GM23338 (cell line): ENCODE measurements at regions not wholly inside any gene's neighbourhood (a gene's known extent, or its start where the extent isn't known, plus 50 kb on each side); places are given as distances from the start of the nearest gene placed in this dataset.

Source experiments
- ATAC-seq: fragments of 200-7000 bp; cut with Tn5 transposase; 3 replicates; pipeline ENCODE4 v1.9.1; 2020
- DNase-seq: peaks from one replicate; pipeline ENCODE4 v3.0.0-alpha.2; 2015; ENCODE audit warnings: low spot score
- H2AFZ ChIP-seq: fragments of 200-600 bp; sonication (generic); 2 replicates; pipeline ENCODE4 v1.8.0; 2016; ENCODE audit warnings: antibody characterized with exemption, mild to moderate bottlenecking, moderate library complexity
- H3F3A ChIP-seq: fragments of 200-600 bp; sonication (generic); replicated peaks from 2 replicates; pipeline ENCODE4 v1.8.0; 2017; ENCODE audit warnings: antibody characterized with exemption, mixed run types, low read depth
- H3K27ac ChIP-seq: fragments of 200-600 bp; sonication (generic); 2 replicates; pipeline ENCODE4 v1.6.1; 2016; ENCODE audit warnings: low read depth
- H3K27me3 ChIP-seq: fragments of 200-600 bp; sonication (generic); 2 replicates; pipeline ENCODE4 v1.8.0; 2016; ENCODE audit warnings: mild to moderate bottlenecking, mixed run types, moderate library complexity; ENCODE audit not compliant: insufficient read depth
- H3K36me3 ChIP-seq: fragments of 200-600 bp; sonication (generic); 2 replicates; pipeline ENCODE4 v1.8.0; 2016; ENCODE audit warnings: mild to moderate bottlenecking; ENCODE audit not compliant: insufficient read depth
- H3K4me1 ChIP-seq: fragments of 200-600 bp; sonication (generic); 2 replicates; pipeline ENCODE4 v1.8.0; 2016; ENCODE audit warnings: mild to moderate bottlenecking, moderate library complexity; ENCODE audit not compliant: insufficient read depth
- H3K4me2 ChIP-seq: fragments of 200-600 bp; sonication (generic); 2 replicates; pipeline ENCODE4 v1.7.1; 2017; ENCODE audit warnings: mixed run types
- H3K4me3 ChIP-seq: fragments of 200-600 bp; sonication (generic); 2 replicates; pipeline ENCODE4 v1.6.1; 2016; ENCODE audit warnings: mixed run types
- H3K79me2 ChIP-seq: fragments of 200-600 bp; sonication (generic); replicated peaks from 2 replicates; pipeline ENCODE4 v1.8.0; 2017; ENCODE audit warnings: mild to moderate bottlenecking; ENCODE audit not compliant: insufficient read depth
- H3K9me2 ChIP-seq: fragments of 200-600 bp; sonication (generic); 2 replicates; pipeline ENCODE4 v1.8.0; 2017; ENCODE audit not compliant: insufficient read depth
- H4K20me1 ChIP-seq: fragments of 200-600 bp; sonication (generic); replicated peaks from 2 replicates; pipeline ENCODE4 v1.8.0; 2017; ENCODE audit warnings: mild to moderate bottlenecking; ENCODE audit not compliant: insufficient read depth
- H3K27ac Mint-ChIP-seq: 2 replicates; pipeline ENCODE4 v1.8.0; 2020; ENCODE audit warnings: inconsistent platforms, mild to moderate bottlenecking, moderate library complexity, mixed read lengths
- H3K27me3 Mint-ChIP-seq: 3 replicates; pipeline ENCODE4 v1.8.0; 2022; ENCODE audit warnings: low read depth, mild to moderate bottlenecking, moderate library complexity, mixed read lengths, inconsistent platforms; ENCODE audit not compliant: insufficient read depth, poor library complexity
- H3K36me3 Mint-ChIP-seq: 3 replicates; pipeline ENCODE4 v1.8.0; 2021; ENCODE audit warnings: low read depth, mild to moderate bottlenecking, inconsistent platforms, moderate library complexity, mixed read lengths
- H3K4me1 Mint-ChIP-seq: 3 replicates; pipeline ENCODE4 v1.8.0; 2020; ENCODE audit warnings: mild to moderate bottlenecking, inconsistent platforms, mixed read lengths
- H3K4me3 Mint-ChIP-seq: 3 replicates; pipeline ENCODE4 v1.8.0; 2021; ENCODE audit warnings: moderate library complexity, mild to moderate bottlenecking, inconsistent platforms, mixed read lengths
- H3K9me3 Mint-ChIP-seq: 3 replicates; pipeline ENCODE4 v1.8.0; 2020; ENCODE audit warnings: moderate library complexity, mild to moderate bottlenecking, inconsistent platforms, mixed read lengths
- CREB1 ChIP-seq: fragments of 250-450 bp; sonication (Bioruptor Pico); IDR thresholded peaks from 2 replicates; pipeline ENCODE4 v1.5.0; 2020; ENCODE audit warnings: low read depth, mild to moderate bottlenecking, moderate library complexity
- CTCF ChIP-seq, 2 experiments: fragments of 200-600 bp in 1 of 2; sonication (generic) in 1 of 2; conservative IDR thresholded peaks; 2 replicates each; pipeline versions ENCODE4 v1.5.1 to v1.6.1; 2016 to 2017; ENCODE audit warnings: antibody characterized with exemption in 2 of 2, low read depth in 2 of 2, mild to moderate bottlenecking in 2 of 2, moderate library complexity in 1 of 2
- EZH2 ChIP-seq: fragments of 200-600 bp; sonication (generic); IDR thresholded peaks from one replicate; pipeline ENCODE4 v1.8.0; 2017; ENCODE audit warnings: antibody characterized with exemption, mild to moderate bottlenecking, low read depth; ENCODE audit not compliant: unreplicated experiment
- EZH2phosphoT487 ChIP-seq: fragments of 200-600 bp; sonication (generic); IDR thresholded peaks from one replicate; pipeline ENCODE4 v1.8.1; 2018; ENCODE audit warnings: antibody characterized with exemption; ENCODE audit not compliant: unreplicated experiment
- JUNB ChIP-seq: IDR thresholded peaks from one replicate; pipeline ENCODE4 v1.6.1; 2016; ENCODE audit warnings: antibody characterized with exemption; ENCODE audit not compliant: unreplicated experiment
- NANOG ChIP-seq: IDR thresholded peaks from 2 replicates; pipeline ENCODE4 v1.6.1; 2016; ENCODE audit warnings: antibody characterized with exemption, borderline replicate concordance
- POLR2AphosphoS5 ChIP-seq: IDR thresholded peaks from 2 replicates; pipeline ENCODE4 v1.6.1; 2016; ENCODE audit warnings: antibody characterized with exemption, low read depth
- STAT1 ChIP-seq: IDR thresholded peaks from one replicate; pipeline ENCODE4 v1.6.1; 2016; ENCODE audit warnings: antibody characterized with exemption; ENCODE audit not compliant: unreplicated experiment
- ZNF114 ChIP-seq: fragments of 250-450 bp; sonication (Bioruptor Pico); IDR thresholded peaks from 2 replicates; pipeline ENCODE4 v1.5.0; 2020; ENCODE audit warnings: mild to moderate bottlenecking, moderate library complexity
- ZNF331 ChIP-seq: fragments of 250-450 bp; sonication (Bioruptor Pico); IDR thresholded peaks from 2 replicates; pipeline ENCODE4 v1.5.0; 2020; ENCODE audit warnings: low read depth, mild to moderate bottlenecking, moderate library complexity
- TF ChIP-seq, protein P1 (sequence below): IDR thresholded peaks from 2 replicates; pipeline ENCODE4 v1.6.1; 2016; ENCODE audit warnings: antibody characterized with exemption
- TF ChIP-seq, protein P2 (sequence below): fragments of 250-450 bp; sonication (Bioruptor Pico); IDR thresholded peaks from 2 replicates; pipeline ENCODE4 v1.5.0; 2020; ENCODE audit warnings: mild to moderate bottlenecking, moderate library complexity

DNA sequence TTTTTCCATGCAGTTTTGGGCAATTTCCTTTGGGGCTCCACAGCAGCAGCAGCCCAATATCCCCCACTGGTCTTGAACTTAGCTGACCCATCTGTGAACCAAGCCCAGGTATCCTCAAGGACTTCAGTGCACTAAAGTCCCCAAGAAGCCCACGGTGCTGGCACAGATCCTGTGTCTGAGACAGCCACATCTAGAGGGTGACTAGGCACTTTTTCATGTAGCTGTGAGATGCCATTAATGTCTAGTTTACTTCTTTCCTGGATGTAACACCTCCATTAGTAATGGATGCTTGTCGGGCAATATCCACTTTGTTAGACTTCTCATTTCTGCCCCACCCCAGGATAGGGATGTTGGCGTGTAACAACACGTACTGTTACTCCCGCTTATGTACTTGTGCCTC is 117.9 kb downstream of the GPCPD1 start:
- Mint-ChIP-seq H3K27me3 (peaks cover 4% of the 10 kb centered on the region), H3K36me3 (0 out of 3 replicates have a peak, but pooled peaks cover 6% of the 10 kb centered on the region), H3K4me1 (no peaks in the 10 kb centered on the region), H3K4me3 (no peak overlapping the region), H3K9me3 (no peaks in the 10 kb centered on the region; the same call in 2 of the 3 replicates), H3K27ac (no peak overlapping the region)
- no peak for ATAC-seq
- DNase-seq: no peak
- Histone ChIP-seq H3K4me3 (no peak overlapping the region), H3K27ac (no peak overlapping the region), H3F3A (no peaks in the 10 kb centered on the region), H3K79me2 (no peaks in the 10 kb centered on the region), H3K36me3 (no peaks in the 10 kb centered on the region), H4K20me1 (no peaks in the 10 kb centered on the region), H3K4me1 (no peaks in the 10 kb centered on the region), H3K9me2 (no peaks in the 10 kb centered on the region), H3K4me2 (no peak overlapping the region), H3K27me3 (no peaks in the 10 kb centered on the region), H2AFZ (no peak overlapping the region)
- TF ChIP-seq, protein P1, sequence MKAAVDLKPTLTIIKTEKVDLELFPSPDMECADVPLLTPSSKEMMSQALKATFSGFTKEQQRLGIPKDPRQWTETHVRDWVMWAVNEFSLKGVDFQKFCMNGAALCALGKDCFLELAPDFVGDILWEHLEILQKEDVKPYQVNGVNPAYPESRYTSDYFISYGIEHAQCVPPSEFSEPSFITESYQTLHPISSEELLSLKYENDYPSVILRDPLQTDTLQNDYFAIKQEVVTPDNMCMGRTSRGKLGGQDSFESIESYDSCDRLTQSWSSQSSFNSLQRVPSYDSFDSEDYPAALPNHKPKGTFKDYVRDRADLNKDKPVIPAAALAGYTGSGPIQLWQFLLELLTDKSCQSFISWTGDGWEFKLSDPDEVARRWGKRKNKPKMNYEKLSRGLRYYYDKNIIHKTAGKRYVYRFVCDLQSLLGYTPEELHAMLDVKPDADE: no peak
- TF ChIP-seq JUNB: no peak
- no peak for TF ChIP-seq EZH2phosphoT487
- TF ChIP-seq, protein P2, sequence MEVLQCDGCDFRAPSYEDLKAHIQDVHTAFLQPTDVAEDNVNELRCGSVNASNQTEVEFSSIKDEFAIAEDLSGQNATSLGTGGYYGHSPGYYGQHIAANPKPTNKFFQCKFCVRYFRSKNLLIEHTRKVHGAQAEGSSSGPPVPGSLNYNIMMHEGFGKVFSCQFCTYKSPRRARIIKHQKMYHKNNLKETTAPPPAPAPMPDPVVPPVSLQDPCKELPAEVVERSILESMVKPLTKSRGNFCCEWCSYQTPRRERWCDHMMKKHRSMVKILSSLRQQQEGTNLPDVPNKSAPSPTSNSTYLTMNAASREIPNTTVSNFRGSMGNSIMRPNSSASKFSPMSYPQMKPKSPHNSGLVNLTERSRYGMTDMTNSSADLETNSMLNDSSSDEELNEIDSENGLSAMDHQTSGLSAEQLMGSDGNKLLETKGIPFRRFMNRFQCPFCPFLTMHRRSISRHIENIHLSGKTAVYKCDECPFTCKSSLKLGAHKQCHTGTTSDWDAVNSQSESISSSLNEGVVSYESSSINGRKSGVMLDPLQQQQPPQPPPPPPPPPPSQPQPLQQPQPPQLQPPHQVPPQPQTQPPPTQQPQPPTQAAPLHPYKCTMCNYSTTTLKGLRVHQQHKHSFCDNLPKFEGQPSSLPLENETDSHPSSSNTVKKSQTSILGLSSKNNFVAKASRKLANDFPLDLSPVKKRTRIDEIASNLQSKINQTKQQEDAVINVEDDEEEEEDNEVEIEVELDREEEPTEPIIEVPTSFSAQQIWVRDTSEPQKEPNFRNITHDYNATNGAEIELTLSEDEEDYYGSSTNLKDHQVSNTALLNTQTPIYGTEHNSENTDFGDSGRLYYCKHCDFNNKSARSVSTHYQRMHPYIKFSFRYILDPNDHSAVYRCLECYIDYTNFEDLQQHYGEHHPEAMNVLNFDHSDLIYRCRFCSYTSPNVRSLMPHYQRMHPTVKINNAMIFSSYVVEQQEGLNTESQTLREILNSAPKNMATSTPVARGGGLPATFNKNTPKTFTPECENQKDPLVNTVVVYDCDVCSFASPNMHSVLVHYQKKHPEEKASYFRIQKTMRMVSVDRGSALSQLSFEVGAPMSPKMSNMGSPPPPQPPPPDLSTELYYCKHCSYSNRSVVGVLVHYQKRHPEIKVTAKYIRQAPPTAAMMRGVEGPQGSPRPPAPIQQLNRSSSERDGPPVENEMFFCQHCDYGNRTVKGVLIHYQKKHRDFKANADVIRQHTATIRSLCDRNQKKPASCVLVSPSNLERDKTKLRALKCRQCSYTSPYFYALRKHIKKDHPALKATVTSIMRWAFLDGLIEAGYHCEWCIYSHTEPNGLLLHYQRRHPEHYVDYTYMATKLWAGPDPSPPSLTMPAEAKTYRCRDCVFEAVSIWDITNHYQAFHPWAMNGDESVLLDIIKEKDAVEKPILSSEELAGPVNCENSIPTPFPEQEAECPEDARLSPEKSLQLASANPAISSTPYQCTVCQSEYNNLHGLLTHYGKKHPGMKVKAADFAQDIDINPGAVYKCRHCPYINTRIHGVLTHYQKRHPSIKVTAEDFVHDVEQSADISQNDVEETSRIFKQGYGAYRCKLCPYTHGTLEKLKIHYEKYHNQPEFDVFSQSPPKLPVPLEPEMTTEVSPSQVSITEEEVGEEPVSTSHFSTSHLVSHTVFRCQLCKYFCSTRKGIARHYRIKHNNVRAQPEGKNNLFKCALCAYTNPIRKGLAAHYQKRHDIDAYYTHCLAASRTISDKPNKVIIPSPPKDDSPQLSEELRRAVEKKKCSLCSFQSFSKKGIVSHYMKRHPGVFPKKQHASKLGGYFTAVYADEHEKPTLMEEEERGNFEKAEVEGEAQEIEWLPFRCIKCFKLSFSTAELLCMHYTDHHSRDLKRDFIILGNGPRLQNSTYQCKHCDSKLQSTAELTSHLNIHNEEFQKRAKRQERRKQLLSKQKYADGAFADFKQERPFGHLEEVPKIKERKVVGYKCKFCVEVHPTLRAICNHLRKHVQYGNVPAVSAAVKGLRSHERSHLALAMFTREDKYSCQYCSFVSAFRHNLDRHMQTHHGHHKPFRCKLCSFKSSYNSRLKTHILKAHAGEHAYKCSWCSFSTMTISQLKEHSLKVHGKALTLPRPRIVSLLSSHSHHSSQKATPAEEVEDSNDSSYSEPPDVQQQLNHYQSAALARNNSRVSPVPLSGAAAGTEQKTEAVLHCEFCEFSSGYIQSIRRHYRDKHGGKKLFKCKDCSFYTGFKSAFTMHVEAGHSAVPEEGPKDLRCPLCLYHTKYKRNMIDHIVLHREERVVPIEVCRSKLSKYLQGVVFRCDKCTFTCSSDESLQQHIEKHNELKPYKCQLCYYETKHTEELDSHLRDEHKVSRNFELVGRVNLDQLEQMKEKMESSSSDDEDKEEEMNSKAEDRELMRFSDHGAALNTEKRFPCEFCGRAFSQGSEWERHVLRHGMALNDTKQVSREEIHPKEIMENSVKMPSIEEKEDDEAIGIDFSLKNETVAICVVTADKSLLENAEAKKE (CRISPR knock-in tag): no peak
- no peak for TF ChIP-seq ZNF114 (CRISPR knock-in tag)
- TF ChIP-seq EZH2: no peak
- TF ChIP-seq NANOG: no peak
- no peak for TF ChIP-seq POLR2AphosphoS5
- no peak for TF ChIP-seq STAT1
- TF ChIP-seq CTCF (conservative IDR thresholded peaks at IDR 0.05; ENCODE audit: low read depth in 2 of 2): no peak
- no peak for TF ChIP-seq ZNF331 (CRISPR knock-in tag)
- no peak for TF ChIP-seq CREB1 (CRISPR knock-in tag)
